DND-41 (cell line): ENCODE measurements at regions not wholly inside any gene's neighbourhood (a gene's known extent, or its start where the extent isn't known, plus 50 kb on each side); places are given as distances from the start of the nearest gene placed in this dataset.

Source experiments
- CTCF ChIP-seq: IDR thresholded peaks from 2 replicates; pipeline ENCODE4 v1.5.1; 2012; ENCODE audit warnings: borderline replicate concordance, low read length, moderate library complexity, mild to moderate bottlenecking; ENCODE audit not compliant: poor library complexity, severe bottlenecking; ENCODE audit errors: extremely low read depth
- EZH2 ChIP-seq: IDR thresholded peaks from 3 replicates; pipeline ENCODE4 v1.6.1; 2012; ENCODE audit warnings: borderline replicate concordance, low read depth, mild to moderate bottlenecking, moderate library complexity, low read length, inconsistent platforms; ENCODE audit not compliant: severe bottlenecking

- TF ChIP-seq CTCF (no peak), EZH2 (no peak)
Observed at GRCh38 chr12:28137414-28137813, 52.8 kb upstream of the CCDC91 start.
